Gastroesophageal sphincter (tissue), 4 donors: ENCODE measurements at regions not wholly inside any gene's neighbourhood (a gene's known extent, or its start where the extent isn't known, plus 50 kb on each side); places are given as distances from the start of the nearest gene placed in this dataset.
A peak's percentile ranks its signal among the peaks of the same experiment; 100 is the strongest.

ENCODE experiments used
- ATAC-seq: fragments of 150-250 bp; one replicate; pipeline ENCODE4 v1.9.1; 2016; ENCODE audit warnings: mild to moderate bottlenecking, moderate library complexity
- H3K27ac ChIP-seq, 4 donors: fragments of 200-600 bp; sonication (generic) in 3 of 4; 1 replicate in 3 of 4; 2 replicates in 1 of 4; pipeline ENCODE4 v1.5.1; 2016 to 2019
- H3K27me3 ChIP-seq: fragments of 200-600 bp; sonication (generic); one replicate; pipeline ENCODE4 v1.5.1; 2019
- H3K36me3 ChIP-seq, 2 donors: fragments of 200-600 bp; sonication (generic); one replicate each; pipeline ENCODE4 v1.5.1; 2019; ENCODE audit warnings: control low read depth in 1 of 2
- H3K4me1 ChIP-seq, 3 donors: fragments of 200-600 bp; sonication (generic); 1 replicate in 2 of 3; 2 replicates in 1 of 3; pipeline ENCODE4 v1.5.1; 2016 to 2019; ENCODE audit warnings: control low read depth in 2 of 3
- H3K4me3 ChIP-seq, 2 donors: fragments of 200-600 bp; sonication (generic); one replicate each; pipeline ENCODE4 v1.5.1; 2019; ENCODE audit warnings: mild to moderate bottlenecking in 1 of 2, moderate library complexity in 1 of 2
- H3K9me3 ChIP-seq, 3 donors: fragments of 200-600 bp; sonication (generic); one replicate each; pipeline ENCODE4 v1.5.1; 2017 to 2019; ENCODE audit warnings: control low read depth in 2 of 3
- EP300 ChIP-seq: sonication (generic); formaldehyde crosslinking; IDR thresholded peaks from one replicate; pipeline ENCODE4 v1.6.1; 2017; ENCODE audit warnings: antibody characterized with exemption, mild to moderate bottlenecking
- POLR2A ChIP-seq, 2 donors: fragments of 450-650 bp; IDR thresholded peaks; one replicate each; pipeline ENCODE4 v1.6.1; 2017; ENCODE audit warnings: antibody characterized with exemption in 2 of 2, mild to moderate bottlenecking in 2 of 2, moderate library complexity in 1 of 2
- POLR2AphosphoS5 ChIP-seq: sonication (generic); formaldehyde crosslinking; IDR thresholded peaks from one replicate; pipeline ENCODE4 v1.6.1; 2017; ENCODE audit warnings: antibody characterized with exemption
- WGBS, 2 donors: methylation state at CpG; one replicate each; pipeline ENCODE4 v1.1.5; 2018; ENCODE audit warnings: low coverage in 1 of 2; 5-methylcytosine and 5-hydroxymethylcytosine counted together
- TF ChIP-seq, protein P1 (sequence below), 4 experiments: fragments of 200-600 bp in 2 of 4; fragments of 450-650 bp in 2 of 4; sonication (generic) in 1 of 4; IDR thresholded peaks; one replicate each; pipeline ENCODE4 v1.5.1; 2017 to 2019; ENCODE audit warnings: antibody characterized with exemption in 4 of 4, mild to moderate bottlenecking in 2 of 4, moderate library complexity in 2 of 4

GRCh38 chr6:53983301-53983700 lies 127.9 kb upstream of the MLIP start:
- WGBS, 2 donors: 8 to 45% methylated on average over 1 of the region's 1 CpG
- ATAC-seq: no peak
- no peaks in the 10 kb centered on the region for H3K9me3 ChIP-seq
- no peaks in the 10 kb centered on the region for H3K36me3 ChIP-seq
- H3K27me3 ChIP-seq: no peaks in the 10 kb centered on the region
- no peak for TF ChIP-seq EP300
- TF ChIP-seq, protein P1, sequence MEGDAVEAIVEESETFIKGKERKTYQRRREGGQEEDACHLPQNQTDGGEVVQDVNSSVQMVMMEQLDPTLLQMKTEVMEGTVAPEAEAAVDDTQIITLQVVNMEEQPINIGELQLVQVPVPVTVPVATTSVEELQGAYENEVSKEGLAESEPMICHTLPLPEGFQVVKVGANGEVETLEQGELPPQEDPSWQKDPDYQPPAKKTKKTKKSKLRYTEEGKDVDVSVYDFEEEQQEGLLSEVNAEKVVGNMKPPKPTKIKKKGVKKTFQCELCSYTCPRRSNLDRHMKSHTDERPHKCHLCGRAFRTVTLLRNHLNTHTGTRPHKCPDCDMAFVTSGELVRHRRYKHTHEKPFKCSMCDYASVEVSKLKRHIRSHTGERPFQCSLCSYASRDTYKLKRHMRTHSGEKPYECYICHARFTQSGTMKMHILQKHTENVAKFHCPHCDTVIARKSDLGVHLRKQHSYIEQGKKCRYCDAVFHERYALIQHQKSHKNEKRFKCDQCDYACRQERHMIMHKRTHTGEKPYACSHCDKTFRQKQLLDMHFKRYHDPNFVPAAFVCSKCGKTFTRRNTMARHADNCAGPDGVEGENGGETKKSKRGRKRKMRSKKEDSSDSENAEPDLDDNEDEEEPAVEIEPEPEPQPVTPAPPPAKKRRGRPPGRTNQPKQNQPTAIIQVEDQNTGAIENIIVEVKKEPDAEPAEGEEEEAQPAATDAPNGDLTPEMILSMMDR (IDR thresholded peaks at IDR 0.05): no peak
- TF ChIP-seq POLR2AphosphoS5: no peak
- TF ChIP-seq POLR2A (IDR thresholded peaks at IDR 0.05): no peak
- H3K27ac ChIP-seq: no peak overlapping the region
- H3K4me1 ChIP-seq: peaks cover 0 to 16% (median 6%) of the 10 kb centered on the region in 3 donors
- no peak overlapping the region for H3K4me3 ChIP-seq

DNA sequence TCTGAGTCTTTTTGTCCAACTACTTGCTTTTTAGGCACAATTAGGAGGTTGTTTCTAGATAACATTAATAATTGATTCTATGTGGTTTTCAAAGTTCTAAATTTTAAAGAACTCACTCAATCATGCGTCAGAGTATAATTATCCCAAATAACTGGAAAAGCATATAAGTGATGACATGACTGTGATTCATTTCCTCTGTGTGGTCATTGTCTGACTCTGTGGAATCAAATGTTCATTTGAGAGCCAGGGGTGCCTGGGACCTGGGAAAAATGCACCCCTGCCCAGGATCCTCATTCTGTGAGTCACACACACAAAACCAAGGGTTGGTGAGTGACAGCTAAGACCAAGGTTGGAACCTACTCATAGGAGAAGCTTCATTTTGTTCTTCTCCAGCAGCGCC lies 127.1 kb upstream of the MLIP start:
- 53 to 100% methylated on average over 1 to 2 of the region's 2 CpGs for WGBS, 2 donors

GRCh38 chr6:53984581-53984980 lies 126.7 kb upstream of the MLIP start:
- Histone ChIP-seq H3K9me3 (no peaks in the 10 kb centered on the region), H3K27me3 (no peaks in the 10 kb centered on the region), H3K4me3 (no peak overlapping the region), H3K36me3 (no peaks in the 10 kb centered on the region), H3K27ac (no peak overlapping the region), H3K4me1 (peaks cover 0 to 16% (median 6%) of the 10 kb centered on the region in 3 donors)
- WGBS, 2 donors: 44 to 66% methylated on average over 3 of the region's 3 CpGs
- no peak for ATAC-seq
- TF ChIP-seq POLR2AphosphoS5: no peak

More for the DNA sequence above, 127.1 kb upstream of the MLIP start:
- Histone ChIP-seq H3K27me3 (no peaks in the 10 kb centered on the region), H3K36me3 (no peaks in the 10 kb centered on the region), H3K9me3 (no peaks in the 10 kb centered on the region), H3K4me1 (peaks cover 0 to 16% (median 6%) of the 10 kb centered on the region in 3 donors), H3K27ac (no peak overlapping the region), H3K4me3 (no peak overlapping the region)
- no peak for TF ChIP-seq EP300
- no peak for TF ChIP-seq POLR2A (IDR thresholded peaks at IDR 0.05)
- TF ChIP-seq POLR2AphosphoS5: no peak
- TF ChIP-seq, protein P1 (IDR thresholded peaks at IDR 0.05): no peak
- no peak for ATAC-seq

- Histone ChIP-seq H3K27ac (no peak overlapping the region), H3K27me3 (no peaks in the 10 kb centered on the region), H3K4me1 (peaks cover 0 to 16% (median 6%) of the 10 kb centered on the region in 3 donors), H3K36me3 (no peaks in the 10 kb centered on the region), H3K9me3 (no peaks in the 10 kb centered on the region), H3K4me3 (no peak overlapping the region)
- TF ChIP-seq POLR2A (IDR thresholded peaks at IDR 0.05): no peak
- no peak for TF ChIP-seq POLR2AphosphoS5
- TF ChIP-seq EP300: no peak
- TF ChIP-seq, protein P1 (IDR thresholded peaks at IDR 0.05): no peak
- no peak for ATAC-seq
- 0 to 31% methylated on average over 1 of the region's 1 CpG for WGBS, 2 donors
Measured at GRCh38 chr6:53985366-53985765, 125.9 kb upstream of the MLIP start.

GRCh38 chr6:53986165-53986720 lies 125.0 kb upstream of the MLIP start:
- TF ChIP-seq POLR2A (IDR thresholded peaks at IDR 0.05) (no peak), POLR2AphosphoS5 (no peak), EP300 (no peak)
- TF ChIP-seq, protein P1 (IDR thresholded peaks at IDR 0.05): peak; percentile 44 to 73 (median 66)
- ATAC-seq: no peak
- Histone ChIP-seq H3K27ac (no peak overlapping the region), H3K27me3 (no peaks in the 10 kb centered on the region), H3K9me3 (no peaks in the 10 kb centered on the region), H3K36me3 (no peaks in the 10 kb centered on the region), H3K4me3 (no peak overlapping the region), H3K4me1 (peaks cover 0 to 16% (median 6%) of the 10 kb centered on the region in 3 donors)
- 3 to 34% methylated on average over 3 of the region's 3 CpGs for WGBS, 2 donors
